B cell (primary cell): ENCODE measurements at regions not wholly inside any gene's neighbourhood (a gene's known extent, or its start where the extent isn't known, plus 50 kb on each side); places are given as distances from the start of the nearest gene placed in this dataset.

Experiments
- CTCF ChIP-seq: fragments of 200-600 bp; IDR thresholded peaks from one replicate; pipeline ENCODE4 v1.8.0; 2022; ENCODE audit warnings: antibody characterized with exemption, mild to moderate bottlenecking
- EZH2 ChIP-seq: IDR thresholded peaks from 2 replicates; pipeline ENCODE4 v1.6.1; 2012; ENCODE audit warnings: borderline replicate concordance, low read depth, mild to moderate bottlenecking, moderate library complexity, low read length; ENCODE audit not compliant: insufficient read depth, poor library complexity, severe bottlenecking

GRCh38 chr9:103243553-103243952, 248.4 kb downstream of the CYLC2 start:
- no peak for TF ChIP-seq CTCF
- TF ChIP-seq EZH2: no peak
